ENCODE measurements at regions not wholly inside any gene's neighbourhood (a gene's known extent, or its start where the extent isn't known, plus 50 kb on each side); places are given as distances from the start of the nearest gene placed in this dataset.

DNA sequence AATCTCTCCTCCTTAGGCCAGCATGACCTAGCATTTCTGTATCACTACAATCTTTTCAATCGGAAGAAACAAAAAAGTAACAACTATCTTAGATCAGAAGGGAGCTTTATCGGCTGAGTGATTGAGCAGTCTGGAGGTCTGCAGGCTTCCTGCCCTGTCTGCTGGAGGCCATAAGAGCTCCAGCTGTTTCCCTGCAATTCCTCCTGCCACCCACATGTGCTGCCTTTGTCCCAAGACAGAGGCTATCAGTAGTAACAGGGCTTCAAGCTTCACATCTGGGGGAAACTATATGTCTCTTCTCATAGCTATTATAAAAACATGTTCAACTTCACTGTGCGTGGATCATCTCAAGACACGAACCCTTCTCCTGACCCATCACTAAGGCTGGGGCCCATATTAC lies 70.1 kb upstream of the VWC2 start:
- H3K27ac ChIP-seq (ENCODE audit: low read depth, low read length) = no peak overlapping the region
- no peaks in the 10 kb centered on the region for H3K36me3 ChIP-seq (ENCODE audit: insufficient read depth, low read length)
- H3K4me3 ChIP-seq (ENCODE audit: insufficient read depth, low read length) = no peak overlapping the region
- H3K4me1 ChIP-seq (ENCODE audit: insufficient read depth, low read length) = no peaks in the 10 kb centered on the region
- no peaks in the 10 kb centered on the region for H3K27me3 ChIP-seq (ENCODE audit: insufficient read depth, low read length)
- H3K9me3 ChIP-seq (ENCODE audit: low read depth, low read length) = no peaks in the 10 kb centered on the region
- H3K79me2 ChIP-seq (ENCODE audit: insufficient read depth, low read length) = no peaks in the 10 kb centered on the region
- H4K20me1 ChIP-seq (ENCODE audit: insufficient read depth, low read length) = no peaks in the 10 kb centered on the region
- no peak for DNase-seq (ENCODE audit: insufficient read length, low spot score, missing footprints)
- no peak for TF ChIP-seq CTCF (IDR thresholded peaks at IDR 0.05; ENCODE audit: extremely low read depth, low read depth, low read length)
- H3K4me2 ChIP-seq (ENCODE audit: insufficient read depth, low read length) = no peak overlapping the region
- no peak overlapping the region for H2AFZ ChIP-seq (ENCODE audit: low read length)

- Histone ChIP-seq H3K79me2 (ENCODE audit: insufficient read depth, low read length) (no peaks in the 10 kb centered on the region), H3K4me3 (ENCODE audit: insufficient read depth, low read length) (no peak overlapping the region), H4K20me1 (ENCODE audit: insufficient read depth, low read length) (no peaks in the 10 kb centered on the region), H3K4me2 (ENCODE audit: insufficient read depth, low read length) (no peak overlapping the region), H3K36me3 (ENCODE audit: insufficient read depth, low read length) (no peaks in the 10 kb centered on the region), H2AFZ (ENCODE audit: low read length) (no peak overlapping the region), H3K27ac (ENCODE audit: low read depth, low read length) (no peak overlapping the region), H3K4me1 (ENCODE audit: insufficient read depth, low read length) (no peaks in the 10 kb centered on the region), H3K27me3 (ENCODE audit: insufficient read depth, low read length) (no peaks in the 10 kb centered on the region), H3K9me3 (ENCODE audit: low read depth, low read length) (no peaks in the 10 kb centered on the region)
- TF ChIP-seq CTCF (IDR thresholded peaks at IDR 0.05; ENCODE audit: extremely low read depth, low read depth, low read length) = no peak
- DNase-seq (ENCODE audit: insufficient read length, low spot score, missing footprints) = no peak
Observed at GRCh38 chr7:49703881-49704280, 69.6 kb upstream of the VWC2 start.

- no peaks in the 10 kb centered on the region for H3K27me3 ChIP-seq (ENCODE audit: insufficient read depth, low read length)
- H3K4me2 ChIP-seq (ENCODE audit: insufficient read depth, low read length) = no peak overlapping the region
- H3K36me3 ChIP-seq (ENCODE audit: insufficient read depth, low read length) = no peaks in the 10 kb centered on the region
- H3K27ac ChIP-seq (ENCODE audit: low read depth, low read length) = no peak overlapping the region
- H3K4me3 ChIP-seq (ENCODE audit: insufficient read depth, low read length) = no peak overlapping the region
- H4K20me1 ChIP-seq (ENCODE audit: insufficient read depth, low read length) = no peaks in the 10 kb centered on the region
- no peaks in the 10 kb centered on the region for H3K9me3 ChIP-seq (ENCODE audit: low read depth, low read length)
- no peaks in the 10 kb centered on the region for H3K4me1 ChIP-seq (ENCODE audit: insufficient read depth, low read length)
- H3K79me2 ChIP-seq (ENCODE audit: insufficient read depth, low read length) = no peaks in the 10 kb centered on the region
- no peak for TF ChIP-seq CTCF (IDR thresholded peaks at IDR 0.05; ENCODE audit: extremely low read depth, low read depth, low read length)
- DNase-seq (ENCODE audit: insufficient read length, low spot score, missing footprints) = no peak
- no peak overlapping the region for H2AFZ ChIP-seq (ENCODE audit: low read length)
Observed at GRCh38 chr7:49706106-49706505, 67.3 kb upstream of the VWC2 start.

- Histone ChIP-seq H3K27ac (ENCODE audit: low read depth, low read length) (no peak overlapping the region), H3K36me3 (ENCODE audit: insufficient read depth, low read length) (no peaks in the 10 kb centered on the region), H2AFZ (ENCODE audit: low read length) (no peak overlapping the region), H3K27me3 (ENCODE audit: insufficient read depth, low read length) (no peaks in the 10 kb centered on the region), H3K9me3 (ENCODE audit: low read depth, low read length) (no peaks in the 10 kb centered on the region), H3K4me1 (ENCODE audit: insufficient read depth, low read length) (no peaks in the 10 kb centered on the region), H3K4me2 (ENCODE audit: insufficient read depth, low read length) (no peak overlapping the region), H3K79me2 (ENCODE audit: insufficient read depth, low read length) (no peaks in the 10 kb centered on the region), H3K4me3 (ENCODE audit: insufficient read depth, low read length) (no peak overlapping the region), H4K20me1 (ENCODE audit: insufficient read depth, low read length) (no peaks in the 10 kb centered on the region)
- no peak for TF ChIP-seq CTCF (IDR thresholded peaks at IDR 0.05; ENCODE audit: extremely low read depth, low read depth, low read length)
- DNase-seq (ENCODE audit: insufficient read length, low spot score, missing footprints) = no peak
Observed at GRCh38 chr7:49707891-49708290, 65.5 kb upstream of the VWC2 start.
